GM12875 (cell line): ENCODE measurements at regions not wholly inside any gene's neighbourhood (a gene's known extent, or its start where the extent isn't known, plus 50 kb on each side); places are given as distances from the start of the nearest gene placed in this dataset.

ENCODE experiments used
- H3K4me3 ChIP-seq: one replicate; pipeline ENCODE4 v1.5.1; 2011; ENCODE audit warnings: low read depth, low read length, control low read depth
- TF ChIP-seq, protein P1 (sequence below): IDR thresholded peaks from 2 replicates; pipeline ENCODE4 v1.5.1; 2011; ENCODE audit warnings: low read depth, mild to moderate bottlenecking, control low read depth, inconsistent platforms, low read length, moderate library complexity, borderline replicate concordance; ENCODE audit not compliant: insufficient read depth

- TF ChIP-seq, protein P1, sequence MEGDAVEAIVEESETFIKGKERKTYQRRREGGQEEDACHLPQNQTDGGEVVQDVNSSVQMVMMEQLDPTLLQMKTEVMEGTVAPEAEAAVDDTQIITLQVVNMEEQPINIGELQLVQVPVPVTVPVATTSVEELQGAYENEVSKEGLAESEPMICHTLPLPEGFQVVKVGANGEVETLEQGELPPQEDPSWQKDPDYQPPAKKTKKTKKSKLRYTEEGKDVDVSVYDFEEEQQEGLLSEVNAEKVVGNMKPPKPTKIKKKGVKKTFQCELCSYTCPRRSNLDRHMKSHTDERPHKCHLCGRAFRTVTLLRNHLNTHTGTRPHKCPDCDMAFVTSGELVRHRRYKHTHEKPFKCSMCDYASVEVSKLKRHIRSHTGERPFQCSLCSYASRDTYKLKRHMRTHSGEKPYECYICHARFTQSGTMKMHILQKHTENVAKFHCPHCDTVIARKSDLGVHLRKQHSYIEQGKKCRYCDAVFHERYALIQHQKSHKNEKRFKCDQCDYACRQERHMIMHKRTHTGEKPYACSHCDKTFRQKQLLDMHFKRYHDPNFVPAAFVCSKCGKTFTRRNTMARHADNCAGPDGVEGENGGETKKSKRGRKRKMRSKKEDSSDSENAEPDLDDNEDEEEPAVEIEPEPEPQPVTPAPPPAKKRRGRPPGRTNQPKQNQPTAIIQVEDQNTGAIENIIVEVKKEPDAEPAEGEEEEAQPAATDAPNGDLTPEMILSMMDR = no peak
Measured at GRCh38 chr6:93825950-93826349, 406.6 kb upstream of the EPHA7 start.

DNA sequence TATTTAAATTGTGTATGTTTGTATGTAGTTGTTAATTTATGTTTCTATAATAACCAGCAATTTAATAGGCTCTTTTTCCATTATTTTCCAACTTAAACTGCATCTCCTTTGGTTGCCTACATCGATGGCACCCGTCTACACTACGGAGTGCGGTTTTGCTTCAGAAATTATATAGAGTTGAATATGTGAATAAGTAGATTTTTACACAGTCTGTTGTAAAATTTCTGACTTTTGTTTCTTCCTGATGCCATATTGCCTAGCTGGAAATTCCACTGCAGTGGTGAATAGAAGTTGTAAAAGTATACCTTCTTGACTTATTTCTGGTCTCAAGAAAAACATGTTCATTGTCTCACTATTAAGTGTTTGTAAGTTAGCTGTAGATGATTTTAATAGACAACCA lies 404.1 kb upstream of the EPHA7 start:
- no peak overlapping the region for H3K4me3 ChIP-seq
- TF ChIP-seq, protein P1 = no peak

More at GRCh38 chr6:93825950-93826349, 406.6 kb upstream of the EPHA7 start:
- H3K4me3 ChIP-seq = no peak overlapping the region

- TF ChIP-seq, protein P1 = no peak
- H3K4me3 ChIP-seq = no peak overlapping the region
Measured at GRCh38 chr6:93822434-93823265, 403.3 kb upstream of the EPHA7 start.

DNA sequence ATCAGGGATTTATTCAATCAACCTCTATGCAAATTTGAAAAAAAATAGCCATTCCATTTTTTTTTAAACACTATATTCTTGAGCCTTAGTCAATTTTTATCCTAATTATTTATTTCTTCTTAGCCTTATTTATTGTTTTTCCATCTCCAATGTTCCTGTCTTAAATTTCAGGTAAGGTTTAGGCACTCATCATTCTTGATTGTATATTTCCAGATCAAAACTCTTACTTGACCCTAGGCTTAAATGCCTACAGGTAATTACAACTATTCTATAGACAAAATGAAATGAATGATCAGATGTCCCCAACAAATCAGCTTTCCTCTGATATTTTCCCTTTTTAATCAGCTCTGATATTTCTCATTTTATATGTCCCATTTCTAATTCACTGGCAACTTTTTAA lies 402.6 kb upstream of the EPHA7 start:
- TF ChIP-seq, protein P1 = no peak
- no peak overlapping the region for H3K4me3 ChIP-seq

DNA sequence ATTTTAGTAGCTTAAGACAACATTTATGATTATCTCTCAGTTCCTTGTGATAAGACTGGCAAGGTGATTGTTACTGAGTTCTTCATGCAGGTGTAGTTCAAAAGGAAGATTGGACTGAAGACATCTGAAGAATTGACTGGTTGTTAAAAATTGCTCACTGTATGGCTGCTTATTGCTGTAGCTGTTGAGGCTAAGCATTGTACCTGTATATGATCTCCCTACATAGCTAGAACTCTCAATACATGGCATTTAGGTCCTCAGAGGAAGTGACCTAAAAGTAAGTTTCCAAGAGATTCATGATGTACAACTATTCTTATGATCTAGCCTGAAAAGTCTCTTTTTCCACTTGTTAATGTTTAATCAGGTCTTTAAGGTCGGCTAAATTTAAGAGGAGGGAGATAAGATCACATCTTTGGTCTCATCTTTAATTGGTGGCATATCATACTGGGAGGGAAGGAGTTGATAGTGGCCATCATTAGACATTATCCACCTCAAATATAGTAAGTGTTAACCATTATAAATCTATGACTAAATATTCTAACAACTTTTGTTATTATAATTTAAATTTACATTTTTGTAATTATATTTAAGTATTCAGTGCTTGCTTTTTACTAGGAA lies 401.2 kb upstream of the EPHA7 start:
- TF ChIP-seq, protein P1 = no peak
- H3K4me3 ChIP-seq = no peak overlapping the region

GRCh38 chr6:93819189-93819588 lies 399.8 kb upstream of the EPHA7 start:
- no peak overlapping the region for H3K4me3 ChIP-seq
- TF ChIP-seq, protein P1 = no peak

GRCh38 chr6:93817937-93818336 lies 398.6 kb upstream of the EPHA7 start:
- no peak overlapping the region for H3K4me3 ChIP-seq
- TF ChIP-seq, protein P1 = no peak
